Endothelial cell of umbilical vein (primary cell): ENCODE measurements at regions not wholly inside any gene's neighbourhood (a gene's known extent, or its start where the extent isn't known, plus 50 kb on each side); places are given as distances from the start of the nearest gene placed in this dataset.

Source experiments
- EZH2 ChIP-seq: IDR thresholded peaks from 2 replicates; pipeline ENCODE4 v1.6.1; 2012; ENCODE audit warnings: borderline replicate concordance, low read depth, mild to moderate bottlenecking, moderate library complexity, low read length, inconsistent platforms; ENCODE audit not compliant: severe bottlenecking
- FOS ChIP-seq: IDR thresholded peaks from 2 replicates; pipeline ENCODE4 v1.6.1; 2011; ENCODE audit warnings: mild to moderate bottlenecking, low read length, moderate library complexity, borderline replicate concordance; ENCODE audit not compliant: insufficient read depth
- JUN ChIP-seq: IDR thresholded peaks from 2 replicates; pipeline ENCODE4 v1.6.1; 2011; ENCODE audit warnings: borderline replicate concordance, low read depth; ENCODE audit not compliant: insufficient read length, insufficient read depth
- MYC ChIP-seq: IDR thresholded peaks from one replicate; pipeline ENCODE4 v1.6.1; 2011; ENCODE audit warnings: mild to moderate bottlenecking, low read depth, low read length
- POLR2A ChIP-seq: IDR thresholded peaks from 2 replicates; pipeline ENCODE4 v1.6.1; 2012; ENCODE audit warnings: low read depth, mild to moderate bottlenecking, control low read depth, low read length
- POLR2AphosphoS5 ChIP-seq: IDR thresholded peaks from 2 replicates; pipeline ENCODE4 v1.6.1; 2012; ENCODE audit warnings: low read depth, mild to moderate bottlenecking, control low read depth, low read length, moderate library complexity; ENCODE audit not compliant: insufficient read depth
- TF ChIP-seq, protein P1 (sequence below): IDR thresholded peaks from 2 replicates; pipeline ENCODE4 v1.6.1; 2011; ENCODE audit not compliant: insufficient read depth, insufficient read length
- TF ChIP-seq, protein P2 (sequence below), 2 donors: IDR thresholded peaks; 1 replicate in 1 of 2; 2 replicates in 1 of 2; pipeline ENCODE4 v1.5.1; 2011; ENCODE audit warnings: low read length in 2 of 2, mild to moderate bottlenecking in 2 of 2, moderate library complexity in 2 of 2, control low read depth in 1 of 2, inconsistent platforms in 1 of 2, low read depth in 1 of 2; ENCODE audit not compliant: insufficient read depth in 1 of 2; ENCODE audit errors: extremely low read depth in 1 of 2

DNA sequence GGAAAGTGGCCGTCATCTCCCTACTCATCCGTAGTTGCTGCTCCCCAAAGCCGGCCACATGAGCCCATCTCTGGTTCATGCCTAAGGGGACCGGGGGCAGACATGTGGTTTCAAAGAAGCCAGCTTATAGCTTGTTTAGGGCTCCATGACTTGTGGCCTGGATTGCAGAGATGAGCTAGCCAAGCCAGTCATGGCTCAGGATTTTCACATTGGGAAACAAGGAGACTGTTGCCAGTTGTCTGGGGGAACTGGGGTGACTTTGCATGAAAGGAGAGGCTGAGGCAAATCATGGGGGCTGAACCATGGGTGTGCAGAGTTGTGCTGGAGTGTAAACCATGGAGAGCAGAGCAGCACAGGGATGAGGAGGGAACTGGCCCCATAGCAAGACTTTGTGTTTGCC lies 183.0 kb upstream of the APCDD1 start:
- TF ChIP-seq POLR2AphosphoS5 = no peak
- TF ChIP-seq, protein P1, sequence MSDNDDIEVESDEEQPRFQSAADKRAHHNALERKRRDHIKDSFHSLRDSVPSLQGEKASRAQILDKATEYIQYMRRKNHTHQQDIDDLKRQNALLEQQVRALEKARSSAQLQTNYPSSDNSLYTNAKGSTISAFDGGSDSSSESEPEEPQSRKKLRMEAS = no peak
- TF ChIP-seq, protein P2, sequence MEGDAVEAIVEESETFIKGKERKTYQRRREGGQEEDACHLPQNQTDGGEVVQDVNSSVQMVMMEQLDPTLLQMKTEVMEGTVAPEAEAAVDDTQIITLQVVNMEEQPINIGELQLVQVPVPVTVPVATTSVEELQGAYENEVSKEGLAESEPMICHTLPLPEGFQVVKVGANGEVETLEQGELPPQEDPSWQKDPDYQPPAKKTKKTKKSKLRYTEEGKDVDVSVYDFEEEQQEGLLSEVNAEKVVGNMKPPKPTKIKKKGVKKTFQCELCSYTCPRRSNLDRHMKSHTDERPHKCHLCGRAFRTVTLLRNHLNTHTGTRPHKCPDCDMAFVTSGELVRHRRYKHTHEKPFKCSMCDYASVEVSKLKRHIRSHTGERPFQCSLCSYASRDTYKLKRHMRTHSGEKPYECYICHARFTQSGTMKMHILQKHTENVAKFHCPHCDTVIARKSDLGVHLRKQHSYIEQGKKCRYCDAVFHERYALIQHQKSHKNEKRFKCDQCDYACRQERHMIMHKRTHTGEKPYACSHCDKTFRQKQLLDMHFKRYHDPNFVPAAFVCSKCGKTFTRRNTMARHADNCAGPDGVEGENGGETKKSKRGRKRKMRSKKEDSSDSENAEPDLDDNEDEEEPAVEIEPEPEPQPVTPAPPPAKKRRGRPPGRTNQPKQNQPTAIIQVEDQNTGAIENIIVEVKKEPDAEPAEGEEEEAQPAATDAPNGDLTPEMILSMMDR (IDR thresholded peaks at IDR 0.05; ENCODE audit: extremely low read depth in 1 of 2, insufficient read depth in 1 of 2, low read depth in 1 of 2, low read length in 2 of 2) = no peak
- no peak for TF ChIP-seq POLR2A
- no peak for TF ChIP-seq FOS
- TF ChIP-seq JUN = no peak
- no peak for TF ChIP-seq EZH2
- TF ChIP-seq MYC = no peak
